Keratinocyte (primary cell): ENCODE measurements at regions not wholly inside any gene's neighbourhood (a gene's known extent, or its start where the extent isn't known, plus 50 kb on each side); places are given as distances from the start of the nearest gene placed in this dataset.
A peak's percentile ranks its signal among the peaks of the same experiment; 100 is the strongest.

ENCODE experiments used
- DNase-seq: peaks from one replicate; pipeline ENCODE4 v3.0.0-alpha.2; 2011; ENCODE audit warnings: low read depth, missing footprints, low spot score
- FAIRE-seq: peaks from 2 replicates; lab custom pipeline; 2011; peaks lifted over from hg19 to GRCh38; lab: Jason Lieb, UNC
- H2AFZ ChIP-seq: 2 replicates; pipeline ENCODE4 v1.6.0; 2012; ENCODE audit warnings: low read length, control low read depth, inconsistent platforms; ENCODE audit not compliant: control insufficient read depth
- H3K27ac ChIP-seq: 2 replicates; pipeline ENCODE4 v1.5.1; 2011; ENCODE audit warnings: low read length; ENCODE audit not compliant: control insufficient read depth, insufficient read depth
- H3K27me3 ChIP-seq: 3 replicates; pipeline ENCODE4 v1.6.0; 2011; ENCODE audit warnings: low read length; ENCODE audit not compliant: control insufficient read depth, insufficient read depth; ENCODE audit errors: extremely low read depth
- H3K36me3 ChIP-seq, 2 experiments: 2 replicates in 1 of 2; 3 replicates in 1 of 2; pipeline ENCODE4 v1.5.1; 2011; ENCODE audit warnings: low read length in 2 of 2, mild to moderate bottlenecking in 1 of 2; ENCODE audit not compliant: control insufficient read depth in 2 of 2, insufficient read depth in 2 of 2; ENCODE audit errors: extremely low read depth in 1 of 2
- H3K4me1 ChIP-seq: 3 replicates; pipeline ENCODE4 v1.5.1; 2011; ENCODE audit warnings: low read length; ENCODE audit not compliant: control insufficient read depth, insufficient read depth; ENCODE audit errors: extremely low read depth
- H3K4me2 ChIP-seq: 3 replicates; pipeline ENCODE4 v1.6.0; 2011; ENCODE audit warnings: low read depth, low read length; ENCODE audit not compliant: control insufficient read depth, insufficient read depth; ENCODE audit errors: extremely low read depth
- H3K4me3 ChIP-seq, 3 experiments: fragments of 200-600 bp in 1 of 3; sonication (generic) in 1 of 3; 2 replicates in 2 of 3; 3 replicates in 1 of 3; pipeline ENCODE4 v1.5.1; 2011 to 2016; ENCODE audit warnings: low read length in 3 of 3, mild to moderate bottlenecking in 3 of 3, control low read depth in 2 of 3, inconsistent platforms in 1 of 3, low read depth in 1 of 3, mixed read lengths in 1 of 3, mixed run types in 1 of 3, moderate library complexity in 1 of 3; ENCODE audit not compliant: control insufficient read depth in 2 of 3, insufficient read depth in 2 of 3; ENCODE audit errors: extremely low read depth in 1 of 3
- H3K79me2 ChIP-seq: 2 replicates; pipeline ENCODE4 v1.6.0; 2012; ENCODE audit warnings: low read length; ENCODE audit not compliant: control insufficient read depth, insufficient read depth
- H3K9ac ChIP-seq: 3 replicates; pipeline ENCODE4 v1.6.0; 2011; ENCODE audit warnings: low read length; ENCODE audit not compliant: control insufficient read depth, insufficient read depth; ENCODE audit errors: extremely low read depth
- H3K9me1 ChIP-seq: 3 replicates; pipeline ENCODE4 v1.6.0; 2011; ENCODE audit warnings: low read length; ENCODE audit not compliant: control insufficient read depth, insufficient read depth; ENCODE audit errors: extremely low read depth
- H3K9me3 ChIP-seq: 2 replicates; pipeline ENCODE4 v1.5.1; 2012; ENCODE audit warnings: low read depth, low read length; ENCODE audit not compliant: control insufficient read depth
- H4K20me1 ChIP-seq: 3 replicates; pipeline ENCODE4 v1.6.0; 2011; ENCODE audit warnings: low read length; ENCODE audit not compliant: control insufficient read depth, insufficient read depth; ENCODE audit errors: extremely low read depth
- EZH2 ChIP-seq: IDR thresholded peaks from one replicate; pipeline ENCODE4 v1.6.1; 2012; ENCODE audit warnings: inconsistent platforms, mild to moderate bottlenecking, low read length, moderate library complexity
- dilution Hi-C: fragments of 300-500 bp; cut with MboI; formaldehyde crosslinking; loops from one replicate; pipeline ENCODE4 v1.7.0; 2020; ENCODE audit warnings: low sequenced_read_pairs; ENCODE audit not compliant: extremely low pct_ligation_motif_present
- TF ChIP-seq, protein P1 (sequence below), 3 experiments: IDR thresholded peaks in 1 of 3; conservative IDR thresholded peaks in 1 of 3; optimal IDR thresholded peaks in 1 of 3; 2 replicates in 2 of 3; 3 replicates in 1 of 3; pipeline versions ENCODE3 to v1.5.1; 2011; ENCODE audit warnings: low read length in 3 of 3, mild to moderate bottlenecking in 3 of 3, moderate library complexity in 2 of 3, control low read depth in 1 of 3, inconsistent platforms in 1 of 3; ENCODE audit not compliant: insufficient read depth in 2 of 3; ENCODE audit errors: extremely low read depth in 1 of 3

- no peak overlapping the region for H2AFZ ChIP-seq
- H3K27me3 ChIP-seq: no peaks in the 10 kb centered on the region
- peak overlapping the region; percentile 80 for H3K27ac ChIP-seq
These were observed 284.6 kb upstream of the CDH5 start for GRCh38 chr16:66081775-66082366.

DNA sequence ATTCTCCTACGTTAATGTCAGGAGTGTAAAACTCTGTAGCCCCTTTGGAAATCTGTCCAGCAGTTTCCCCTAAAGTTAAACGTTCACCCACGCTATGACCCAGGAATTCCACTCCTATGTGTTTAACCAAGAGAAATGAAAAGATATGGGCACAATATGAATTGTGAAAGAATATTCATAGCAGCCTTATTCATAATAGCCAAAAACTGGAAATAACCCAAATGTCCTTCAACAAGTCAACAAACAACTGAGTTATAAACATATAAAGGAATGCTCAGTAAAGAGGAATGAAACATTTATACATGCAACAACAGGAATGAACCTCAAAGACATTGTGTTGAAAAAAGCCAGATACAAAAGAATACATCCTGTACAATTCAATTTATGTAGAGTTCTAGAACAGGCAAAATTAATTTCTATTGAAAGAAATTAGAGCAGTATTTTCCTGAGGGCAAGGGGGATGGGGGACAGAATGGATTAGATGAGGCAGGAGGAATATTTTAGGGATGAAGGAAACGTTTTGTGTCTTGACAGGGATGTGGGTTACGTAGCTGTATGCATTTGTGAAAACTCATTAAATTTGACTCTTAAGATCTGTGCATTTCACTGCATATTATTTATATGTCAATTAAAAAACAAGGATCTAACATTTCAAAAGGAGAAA lies 286.7 kb upstream of the CDH5 start:
- H2AFZ ChIP-seq: no peak overlapping the region
- H3K27ac ChIP-seq: no peak overlapping the region
- no peaks in the 10 kb centered on the region for H3K36me3 ChIP-seq
- H3K9me1 ChIP-seq: no peaks in the 10 kb centered on the region
- no peak overlapping the region for H3K4me2 ChIP-seq
- H3K79me2 ChIP-seq: no peaks in the 10 kb centered on the region
- no peaks in the 10 kb centered on the region for H3K9me3 ChIP-seq
- peak; percentile 44 for FAIRE-seq
- H3K4me1 ChIP-seq: peaks cover 14% of the 10 kb centered on the region
- no peaks in the 10 kb centered on the region for H4K20me1 ChIP-seq
- no peaks in the 10 kb centered on the region for H3K27me3 ChIP-seq
- DNase-seq: no peak
- dilution Hi-C loops: no loop called here
- TF ChIP-seq EZH2: no peak
- TF ChIP-seq, protein P1, sequence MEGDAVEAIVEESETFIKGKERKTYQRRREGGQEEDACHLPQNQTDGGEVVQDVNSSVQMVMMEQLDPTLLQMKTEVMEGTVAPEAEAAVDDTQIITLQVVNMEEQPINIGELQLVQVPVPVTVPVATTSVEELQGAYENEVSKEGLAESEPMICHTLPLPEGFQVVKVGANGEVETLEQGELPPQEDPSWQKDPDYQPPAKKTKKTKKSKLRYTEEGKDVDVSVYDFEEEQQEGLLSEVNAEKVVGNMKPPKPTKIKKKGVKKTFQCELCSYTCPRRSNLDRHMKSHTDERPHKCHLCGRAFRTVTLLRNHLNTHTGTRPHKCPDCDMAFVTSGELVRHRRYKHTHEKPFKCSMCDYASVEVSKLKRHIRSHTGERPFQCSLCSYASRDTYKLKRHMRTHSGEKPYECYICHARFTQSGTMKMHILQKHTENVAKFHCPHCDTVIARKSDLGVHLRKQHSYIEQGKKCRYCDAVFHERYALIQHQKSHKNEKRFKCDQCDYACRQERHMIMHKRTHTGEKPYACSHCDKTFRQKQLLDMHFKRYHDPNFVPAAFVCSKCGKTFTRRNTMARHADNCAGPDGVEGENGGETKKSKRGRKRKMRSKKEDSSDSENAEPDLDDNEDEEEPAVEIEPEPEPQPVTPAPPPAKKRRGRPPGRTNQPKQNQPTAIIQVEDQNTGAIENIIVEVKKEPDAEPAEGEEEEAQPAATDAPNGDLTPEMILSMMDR (optimal IDR thresholded peaks at IDR 0.05 in 1 of 3, IDR thresholded peaks at IDR 0.05 in 1 of 3, conservative IDR thresholded peaks at IDR 0.05 in 1 of 3; ENCODE audit: extremely low read depth in 1 of 3, insufficient read depth in 2 of 3, low read length in 3 of 3): no peak
- H3K4me3 ChIP-seq: no peak overlapping the region
- H3K9ac ChIP-seq: no peak overlapping the region

More at GRCh38 chr16:66081775-66082366, 284.6 kb upstream of the CDH5 start:
- DNase-seq (peak; percentile 78), FAIRE-seq (peak; percentile 100)
- H3K4me2 ChIP-seq: peak overlapping the region; percentile 59
- H3K9ac ChIP-seq: no peak overlapping the region
- H4K20me1 ChIP-seq: no peaks in the 10 kb centered on the region
- no peaks in the 10 kb centered on the region for H3K36me3 ChIP-seq
- dilution Hi-C loops: no loop called here
- no peak for TF ChIP-seq EZH2
- TF ChIP-seq, protein P1 (optimal IDR thresholded peaks at IDR 0.05 in 1 of 3, IDR thresholded peaks at IDR 0.05 in 1 of 3, conservative IDR thresholded peaks at IDR 0.05 in 1 of 3; ENCODE audit: extremely low read depth in 1 of 3, insufficient read depth in 2 of 3, low read length in 3 of 3): no peak
- peaks cover 18% of the 10 kb centered on the region for H3K4me1 ChIP-seq
- H3K79me2 ChIP-seq: no peaks in the 10 kb centered on the region
- H3K9me3 ChIP-seq: no peaks in the 10 kb centered on the region
- H3K4me3 ChIP-seq: no peak overlapping the region
- no peaks in the 10 kb centered on the region for H3K9me1 ChIP-seq
